Astrocyte of the cerebellum (primary cell): ENCODE measurements at regions not wholly inside any gene's neighbourhood (a gene's known extent, or its start where the extent isn't known, plus 50 kb on each side); places are given as distances from the start of the nearest gene placed in this dataset.

Experiments used
- DNase-seq: peaks from one replicate; pipeline ENCODE4 v3.0.0-alpha.2; 2011; ENCODE audit warnings: low read depth
- H3K4me3 ChIP-seq: 2 replicates; pipeline ENCODE4 v1.5.1; 2011; ENCODE audit warnings: mild to moderate bottlenecking, low read depth, low read length, moderate library complexity
- in situ Hi-C: cut with HindIII; loops from 2 replicates; pipeline ENCODE4 v1.10.0; 2017; ENCODE audit warnings: low sequenced_read_pairs
- TF ChIP-seq, protein P1 (sequence below): IDR thresholded peaks from 2 replicates; pipeline ENCODE4 v1.5.1; 2012; ENCODE audit warnings: low read length, low read depth, moderate library complexity, mild to moderate bottlenecking; ENCODE audit errors: missing control alignments

GRCh38 chr6:16872543-16873235 is 111.4 kb upstream of the ATXN1 start:
- TF ChIP-seq, protein P1, sequence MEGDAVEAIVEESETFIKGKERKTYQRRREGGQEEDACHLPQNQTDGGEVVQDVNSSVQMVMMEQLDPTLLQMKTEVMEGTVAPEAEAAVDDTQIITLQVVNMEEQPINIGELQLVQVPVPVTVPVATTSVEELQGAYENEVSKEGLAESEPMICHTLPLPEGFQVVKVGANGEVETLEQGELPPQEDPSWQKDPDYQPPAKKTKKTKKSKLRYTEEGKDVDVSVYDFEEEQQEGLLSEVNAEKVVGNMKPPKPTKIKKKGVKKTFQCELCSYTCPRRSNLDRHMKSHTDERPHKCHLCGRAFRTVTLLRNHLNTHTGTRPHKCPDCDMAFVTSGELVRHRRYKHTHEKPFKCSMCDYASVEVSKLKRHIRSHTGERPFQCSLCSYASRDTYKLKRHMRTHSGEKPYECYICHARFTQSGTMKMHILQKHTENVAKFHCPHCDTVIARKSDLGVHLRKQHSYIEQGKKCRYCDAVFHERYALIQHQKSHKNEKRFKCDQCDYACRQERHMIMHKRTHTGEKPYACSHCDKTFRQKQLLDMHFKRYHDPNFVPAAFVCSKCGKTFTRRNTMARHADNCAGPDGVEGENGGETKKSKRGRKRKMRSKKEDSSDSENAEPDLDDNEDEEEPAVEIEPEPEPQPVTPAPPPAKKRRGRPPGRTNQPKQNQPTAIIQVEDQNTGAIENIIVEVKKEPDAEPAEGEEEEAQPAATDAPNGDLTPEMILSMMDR: no peak
- no peak overlapping the region for H3K4me3 ChIP-seq
- DNase-seq: no peak
- in situ Hi-C loops: no loop called here

DNA sequence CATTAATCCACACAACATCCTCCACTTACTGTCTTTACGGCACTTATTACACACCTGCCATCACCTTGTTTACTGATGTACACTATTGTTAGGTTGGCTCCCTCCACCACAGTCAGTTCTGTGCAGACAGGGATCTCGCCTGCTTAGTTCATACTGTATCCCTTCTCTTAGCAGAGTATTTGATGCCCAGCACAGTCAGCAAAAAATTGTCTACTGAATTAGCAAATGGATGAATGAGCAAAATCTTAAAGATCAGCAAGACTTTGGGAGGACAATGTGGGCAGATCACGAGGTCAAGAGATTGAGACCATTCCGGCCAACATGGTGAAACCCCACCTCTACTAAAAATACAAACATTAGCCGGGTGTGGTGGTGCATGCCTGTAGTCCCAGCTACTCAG is 109.8 kb upstream of the ATXN1 start:
- TF ChIP-seq, protein P1: no peak
- H3K4me3 ChIP-seq: no peak overlapping the region
- in situ Hi-C loops: no loop called here
- DNase-seq: no peak

DNA sequence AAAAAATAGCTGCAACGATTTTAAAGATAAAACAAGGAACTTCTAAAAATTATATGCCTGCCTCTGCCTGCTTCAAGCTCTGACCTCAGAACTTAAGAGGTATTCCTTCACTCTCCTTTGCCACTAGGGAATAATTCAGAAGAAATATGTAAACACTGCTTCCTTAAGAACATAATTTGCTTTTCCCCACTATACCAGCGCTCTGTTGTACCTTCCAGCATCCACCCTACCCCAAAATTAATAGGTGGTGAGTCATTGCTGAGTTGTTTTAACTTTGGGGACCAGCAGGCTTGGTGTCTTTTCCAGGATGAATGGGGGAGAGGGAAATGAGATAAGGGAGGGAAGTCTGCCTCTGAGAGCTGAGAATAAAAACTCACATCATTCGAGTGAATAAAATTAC is 107.7 kb upstream of the ATXN1 start:
- no peak overlapping the region for H3K4me3 ChIP-seq
- TF ChIP-seq, protein P1: no peak
- DNase-seq: no peak
- in situ Hi-C loops: no loop called here

- no peak for DNase-seq
- in situ Hi-C loops: no loop called here
- TF ChIP-seq, protein P1: no peak
- no peak overlapping the region for H3K4me3 ChIP-seq
Measured at GRCh38 chr6:16857969-16858592, 96.8 kb upstream of the ATXN1 start.

- no peak overlapping the region for H3K4me3 ChIP-seq
- TF ChIP-seq, protein P1: no peak
- no peak for DNase-seq
- in situ Hi-C loops: no loop called here
Measured at GRCh38 chr6:16855460-16855859, 94.2 kb upstream of the ATXN1 start.

DNA sequence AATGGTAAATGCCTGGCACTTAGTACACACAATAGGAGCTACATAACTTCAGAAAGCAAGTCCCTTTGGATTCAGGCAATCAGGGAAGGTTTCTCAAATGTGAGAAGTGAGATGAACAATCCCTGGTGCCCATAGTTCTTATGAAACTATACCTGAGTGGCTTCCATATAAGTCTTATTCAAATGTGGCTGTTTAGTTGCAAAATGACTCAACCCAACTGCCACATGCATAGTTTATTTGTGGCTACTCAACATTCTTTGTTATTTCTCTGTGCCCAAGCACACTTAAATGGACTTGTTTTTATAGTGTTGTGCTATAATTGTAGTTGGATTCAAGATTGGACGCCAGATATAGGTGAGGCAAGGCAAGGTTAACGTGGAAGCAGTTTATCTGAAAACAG is 93.7 kb upstream of the ATXN1 start:
- no peak for DNase-seq
- no peak overlapping the region for H3K4me3 ChIP-seq
- TF ChIP-seq, protein P1: no peak
- in situ Hi-C loops: no loop called here
